HepG2 (cell line): ENCODE measurements at regions not wholly inside any gene's neighbourhood (a gene's known extent, or its start where the extent isn't known, plus 50 kb on each side); places are given as distances from the start of the nearest gene placed in this dataset.

Experiments
- ATAC-seq: fragments of 200-7000 bp; cut with Tn5 transposase; 3 replicates; pipeline ENCODE4 v1.9.1; 2020; ENCODE audit warnings: mild to moderate bottlenecking, moderate library complexity
- BruUV-seq: library from RNA; stranded (reverse); fragments of 400-500 nt; replicated peaks from 2 replicates; lab custom pipeline; 2021; lab: Mats Ljungman, UMichigan
- CTCF ChIA-PET: fragments of 300-600 bp; formaldehyde crosslinking; extraction: SDS; loops from one replicate; lab custom pipeline; 2021; ENCODE audit warnings: low total read pairs, inconsistent platforms, low intra/inter-chr PET ratio; lab: Yijun Ruan, JAX
- POLR2A ChIA-PET: fragments of 350-600 bp; sonication (Branson Sonifier 250); formaldehyde crosslinking; loops from one replicate; lab custom pipeline; 2020; ENCODE audit warnings: antibody characterized with exemption, inconsistent platforms; lab: Yijun Ruan, JAX
- DNase-seq: peaks from one replicate; pipeline ENCODE4 v3.0.0-alpha.2; 2015; ENCODE audit warnings: low spot score
- FAIRE-seq: peaks from 3 replicates; lab custom pipeline; 2011; peaks lifted over from hg19 to GRCh38; lab: Jason Lieb, UNC
- H2AFZ ChIP-seq: one replicate; pipeline ENCODE4 v1.6.1; 2011; ENCODE audit warnings: low read length, inconsistent platforms
- H3K27ac ChIP-seq: fragments of 300-600 bp; 3 replicates; pipeline ENCODE4 v1.8.0; 2011; ENCODE audit warnings: mixed run types, mild to moderate bottlenecking, mixed read lengths, low read length, inconsistent platforms; ENCODE audit not compliant: insufficient read depth; ENCODE audit errors: extremely low read length
- H3K27me3 ChIP-seq, 2 experiments: fragments of 200-600 bp in 1 of 2; 2 replicates in 1 of 2; 3 replicates in 1 of 2; pipeline versions ENCODE4 v1.6.0 to v1.8.0; 2011; ENCODE audit warnings: low read length in 2 of 2, mild to moderate bottlenecking in 2 of 2, moderate library complexity in 2 of 2, inconsistent platforms in 1 of 2; ENCODE audit not compliant: insufficient read depth in 2 of 2, control insufficient read depth in 1 of 2
- H3K36me3 ChIP-seq, 2 experiments: fragments of 200-600 bp in 1 of 2; replicated peaks in 1 of 2; 2 replicates in 1 of 2; 3 replicates in 1 of 2; pipeline versions ENCODE4 v1.5.1 to v1.8.0; 2011; ENCODE audit warnings: low read length in 2 of 2, inconsistent platforms in 1 of 2; ENCODE audit not compliant: insufficient read depth in 2 of 2, control insufficient read depth in 1 of 2
- H3K4me1 ChIP-seq: 2 replicates; pipeline ENCODE4 v1.5.1; 2012; ENCODE audit warnings: low read length, inconsistent platforms; ENCODE audit not compliant: insufficient read depth
- H3K4me2 ChIP-seq: 2 replicates; pipeline ENCODE4 v1.6.0; 2011; ENCODE audit warnings: low read depth, low read length, inconsistent platforms
- H3K4me3 ChIP-seq, 3 experiments: fragments of 200-600 bp in 1 of 3; sonication (generic), shearing (Covaris generic) in 1 of 3; replicated peaks in 1 of 3; 2 replicates each; pipeline ENCODE4 v1.5.1; 2011 to 2016; ENCODE audit warnings: low read length in 3 of 3, inconsistent platforms in 2 of 3, low read depth in 2 of 3, mild to moderate bottlenecking in 2 of 3, control low read depth in 1 of 3, mixed read lengths in 1 of 3; ENCODE audit not compliant: insufficient read depth in 1 of 3
- H3K79me2 ChIP-seq: one replicate; pipeline ENCODE4 v1.6.1; 2011; ENCODE audit warnings: low read length, inconsistent platforms; ENCODE audit not compliant: insufficient read depth
- H3K9ac ChIP-seq: 2 replicates; pipeline ENCODE4 v1.6.0; 2011; ENCODE audit warnings: mild to moderate bottlenecking, low read depth, low read length, inconsistent platforms; ENCODE audit not compliant: insufficient read depth
- H3K9me3 ChIP-seq: 2 replicates; pipeline ENCODE4 v1.5.1; 2012; ENCODE audit warnings: mild to moderate bottlenecking, low read length
- H4K20me1 ChIP-seq: 2 replicates; pipeline ENCODE4 v1.6.0; 2011; ENCODE audit warnings: inconsistent platforms, mild to moderate bottlenecking, low read length, moderate library complexity; ENCODE audit not compliant: insufficient read depth
- ARNTL ChIP-seq: sonication (generic); formaldehyde crosslinking; IDR thresholded peaks from 2 replicates; pipeline ENCODE4 v1.4.0; 2020; ENCODE audit warnings: mild to moderate bottlenecking, missing genetic modification reagents
- BHLHE40 ChIP-seq: IDR thresholded peaks from 2 replicates; pipeline ENCODE4 v1.6.1; 2011; ENCODE audit warnings: low read length, improper control_type of control experiment
- CBFB ChIP-seq: sonication (generic); formaldehyde crosslinking; IDR thresholded peaks from 2 replicates; pipeline ENCODE4 v1.4.0; 2020; ENCODE audit warnings: missing genetic modification reagents
- DNMT1 ChIP-seq: sonication (generic); formaldehyde crosslinking; IDR thresholded peaks from 2 replicates; pipeline ENCODE4 v1.5.1; 2020; ENCODE audit warnings: mild to moderate bottlenecking, missing genetic modification reagents
- JARID2 ChIP-seq: sonication (generic); formaldehyde crosslinking; IDR thresholded peaks from 2 replicates; pipeline ENCODE4 v1.8.1; 2023; ENCODE audit warnings: missing genetic modification reagents, inconsistent platforms; ENCODE audit not compliant: insufficient replicate concordance
- POGZ ChIP-seq: sonication (generic); formaldehyde crosslinking; IDR thresholded peaks from 2 replicates; pipeline ENCODE4 v1.4.0; 2020; ENCODE audit warnings: mild to moderate bottlenecking, missing genetic modification reagents
- RBM22 ChIP-seq: fragments of 200-400 bp; formaldehyde crosslinking; optimal IDR thresholded peaks from 2 replicates; pipeline ENCODE3; 2017; ENCODE audit warnings: mild to moderate bottlenecking, low read length, moderate library complexity
- SOX13 ChIP-seq, 3 experiments: fragments of 450-650 bp in 1 of 3; sonication (generic) in 1 of 3; formaldehyde crosslinking in 1 of 3; IDR thresholded peaks in 2 of 3; conservative IDR thresholded peaks in 1 of 3; 2 replicates each; pipeline versions ENCODE4 v1.5.0 to v1.6.1; 2016 to 2020; ENCODE audit warnings: antibody characterized with exemption in 1 of 3, mild to moderate bottlenecking in 1 of 3, missing compliant biosample characterization in 1 of 3, missing genetic modification reagents in 1 of 3, moderate library complexity in 1 of 3
- SOX6 ChIP-seq, 2 experiments: fragments of 450-650 bp in 1 of 2; sonication (generic) in 1 of 2; formaldehyde crosslinking in 1 of 2; IDR thresholded peaks; 2 replicates each; pipeline versions ENCODE4 v1.4.0 to v1.6.1; 2017 to 2020; ENCODE audit warnings: antibody characterized with exemption in 1 of 2, mild to moderate bottlenecking in 1 of 2, missing genetic modification reagents in 1 of 2
- ZNF768 ChIP-seq: sonication (generic); formaldehyde crosslinking; IDR thresholded peaks from 2 replicates; pipeline ENCODE4 v1.4.0; 2020; ENCODE audit warnings: missing genetic modification reagents
- WGBS: methylation state at CpG from one replicate; pipeline ENCODE4 v1.1.6; 2017; ENCODE audit warnings: low lambda C conversion rate; 5-methylcytosine and 5-hydroxymethylcytosine counted together
- in situ Hi-C: cut with HindIII; loops from 2 replicates; pipeline ENCODE4 v1.10.0; 2017; ENCODE audit warnings: low pct_unique_long_range_greater_than_20kb; ENCODE audit not compliant: extremely low pct_ligation_motif_present
- intact Hi-C: fragments of 100-400 bp; cut with micrococcal nuclease; formaldehyde crosslinking; loops from one replicate; pipeline ENCODE4 v1.10.0; 2022; ENCODE audit not compliant: unreplicated experiment
- TF ChIP-seq, protein P1 (sequence below): sonication (generic); formaldehyde crosslinking; IDR thresholded peaks from 2 replicates; pipeline ENCODE4 v1.5.1; 2020; ENCODE audit warnings: mild to moderate bottlenecking, missing genetic modification reagents, moderate library complexity

DNA sequence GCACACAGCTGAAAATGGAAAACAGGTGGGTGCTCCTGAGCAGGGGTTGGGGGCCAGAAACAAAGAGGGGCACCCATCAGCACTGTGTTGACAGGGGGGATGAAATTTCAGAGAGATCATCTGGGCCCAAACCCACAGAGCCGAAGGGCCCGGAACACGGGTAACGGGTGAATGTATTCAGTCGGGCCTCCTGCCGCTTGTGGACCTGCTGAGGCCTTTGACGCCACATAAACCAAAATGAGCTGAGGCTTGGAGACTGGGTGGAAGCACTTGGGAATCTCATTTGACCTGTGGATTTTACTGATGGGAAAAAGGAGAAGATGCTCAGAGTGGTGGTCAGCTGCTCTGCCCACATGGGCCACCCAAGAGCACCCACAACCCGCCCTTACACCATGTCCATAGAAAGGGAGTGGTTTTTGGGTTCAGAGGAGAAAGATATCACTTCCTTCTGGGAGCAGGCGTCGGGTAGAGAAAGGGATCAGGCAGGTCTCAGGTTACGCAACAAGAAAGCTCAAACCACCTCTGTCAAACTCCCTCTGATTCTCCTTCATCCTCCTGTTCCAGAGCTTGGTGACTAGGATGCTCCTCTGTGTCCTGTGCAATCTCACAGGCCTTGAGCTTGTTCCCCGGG is 106.8 kb upstream of the BCL2L14 start:
- FAIRE-seq = no peak
- CTCF ChIA-PET = no interaction called here
- H3K36me3 ChIP-seq = no peaks in the 10 kb centered on the region
- no peak for DNase-seq
- POLR2A ChIA-PET = no interaction called here
- H3K4me1 ChIP-seq = peaks cover 17% of the 10 kb centered on the region
- in situ Hi-C loops (no loop called here), intact Hi-C loops (no loop called here)
- H3K4me2 ChIP-seq = no peak overlapping the region
- H3K27me3 ChIP-seq = peaks cover 0 to 19% of the 10 kb centered on the region in 2 experiments; a peak in 2 of 5 replicates
- H3K9ac ChIP-seq = no peak overlapping the region
- no peaks in the 10 kb centered on the region for H4K20me1 ChIP-seq
- no peak for ATAC-seq
- no peak overlapping the region for H3K4me3 ChIP-seq
- WGBS = 47% methylated on average over 12 of the region's 12 CpGs
- no peak overlapping the region for H2AFZ ChIP-seq
- H3K79me2 ChIP-seq = no peaks in the 10 kb centered on the region
- TF ChIP-seq DNMT1 (CRISPR knock-in tag) (no peak), SOX13 (IDR thresholded peaks at IDR 0.05) (no peak), SOX13 (CRISPR knock-in tag; conservative IDR thresholded peaks at IDR 0.05 in 1 of 2, IDR thresholded peaks at IDR 0.05 in 1 of 2) (no peak), CBFB (CRISPR knock-in tag) (no peak), JARID2 (CRISPR knock-in tag) (no peak), POGZ (no peak), ZNF768 (CRISPR knock-in tag) (no peak), SOX6 (IDR thresholded peaks at IDR 0.05) (no peak), SOX6 (CRISPR knock-in tag; IDR thresholded peaks at IDR 0.05) (no peak), RBM22 (no peak), BHLHE40 (no peak), ARNTL (CRISPR knock-in tag) (no peak)
- TF ChIP-seq, protein P1, sequence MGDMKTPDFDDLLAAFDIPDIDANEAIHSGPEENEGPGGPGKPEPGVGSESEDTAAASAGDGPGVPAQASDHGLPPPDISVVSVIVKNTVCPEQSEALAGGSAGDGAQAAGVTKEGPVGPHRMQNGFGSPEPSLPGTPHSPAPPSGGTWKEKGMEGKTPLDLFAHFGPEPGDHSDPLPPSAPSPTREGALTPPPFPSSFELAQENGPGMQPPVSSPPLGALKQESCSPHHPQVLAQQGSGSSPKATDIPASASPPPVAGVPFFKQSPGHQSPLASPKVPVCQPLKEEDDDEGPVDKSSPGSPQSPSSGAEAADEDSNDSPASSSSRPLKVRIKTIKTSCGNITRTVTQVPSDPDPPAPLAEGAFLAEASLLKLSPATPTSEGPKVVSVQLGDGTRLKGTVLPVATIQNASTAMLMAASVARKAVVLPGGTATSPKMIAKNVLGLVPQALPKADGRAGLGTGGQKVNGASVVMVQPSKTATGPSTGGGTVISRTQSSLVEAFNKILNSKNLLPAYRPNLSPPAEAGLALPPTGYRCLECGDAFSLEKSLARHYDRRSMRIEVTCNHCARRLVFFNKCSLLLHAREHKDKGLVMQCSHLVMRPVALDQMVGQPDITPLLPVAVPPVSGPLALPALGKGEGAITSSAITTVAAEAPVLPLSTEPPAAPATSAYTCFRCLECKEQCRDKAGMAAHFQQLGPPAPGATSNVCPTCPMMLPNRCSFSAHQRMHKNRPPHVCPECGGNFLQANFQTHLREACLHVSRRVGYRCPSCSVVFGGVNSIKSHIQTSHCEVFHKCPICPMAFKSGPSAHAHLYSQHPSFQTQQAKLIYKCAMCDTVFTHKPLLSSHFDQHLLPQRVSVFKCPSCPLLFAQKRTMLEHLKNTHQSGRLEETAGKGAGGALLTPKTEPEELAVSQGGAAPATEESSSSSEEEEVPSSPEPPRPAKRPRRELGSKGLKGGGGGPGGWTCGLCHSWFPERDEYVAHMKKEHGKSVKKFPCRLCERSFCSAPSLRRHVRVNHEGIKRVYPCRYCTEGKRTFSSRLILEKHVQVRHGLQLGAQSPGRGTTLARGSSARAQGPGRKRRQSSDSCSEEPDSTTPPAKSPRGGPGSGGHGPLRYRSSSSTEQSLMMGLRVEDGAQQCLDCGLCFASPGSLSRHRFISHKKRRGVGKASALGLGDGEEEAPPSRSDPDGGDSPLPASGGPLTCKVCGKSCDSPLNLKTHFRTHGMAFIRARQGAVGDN (CRISPR knock-in tag) = no peak
- no peak overlapping the region for H3K27ac ChIP-seq
- H3K9me3 ChIP-seq = no peaks in the 10 kb centered on the region
- no TSS peak for BruUV-seq
